ENCODE measurements at regions not wholly inside any gene's neighbourhood (a gene's known extent, or its start where the extent isn't known, plus 50 kb on each side); places are given as distances from the start of the nearest gene placed in this dataset.

- TF ChIP-seq, protein P1, sequence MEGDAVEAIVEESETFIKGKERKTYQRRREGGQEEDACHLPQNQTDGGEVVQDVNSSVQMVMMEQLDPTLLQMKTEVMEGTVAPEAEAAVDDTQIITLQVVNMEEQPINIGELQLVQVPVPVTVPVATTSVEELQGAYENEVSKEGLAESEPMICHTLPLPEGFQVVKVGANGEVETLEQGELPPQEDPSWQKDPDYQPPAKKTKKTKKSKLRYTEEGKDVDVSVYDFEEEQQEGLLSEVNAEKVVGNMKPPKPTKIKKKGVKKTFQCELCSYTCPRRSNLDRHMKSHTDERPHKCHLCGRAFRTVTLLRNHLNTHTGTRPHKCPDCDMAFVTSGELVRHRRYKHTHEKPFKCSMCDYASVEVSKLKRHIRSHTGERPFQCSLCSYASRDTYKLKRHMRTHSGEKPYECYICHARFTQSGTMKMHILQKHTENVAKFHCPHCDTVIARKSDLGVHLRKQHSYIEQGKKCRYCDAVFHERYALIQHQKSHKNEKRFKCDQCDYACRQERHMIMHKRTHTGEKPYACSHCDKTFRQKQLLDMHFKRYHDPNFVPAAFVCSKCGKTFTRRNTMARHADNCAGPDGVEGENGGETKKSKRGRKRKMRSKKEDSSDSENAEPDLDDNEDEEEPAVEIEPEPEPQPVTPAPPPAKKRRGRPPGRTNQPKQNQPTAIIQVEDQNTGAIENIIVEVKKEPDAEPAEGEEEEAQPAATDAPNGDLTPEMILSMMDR (conservative IDR thresholded peaks at IDR 0.05 in 1 of 2, IDR thresholded peaks at IDR 0.05 in 1 of 2; ENCODE audit: low read depth in 1 of 2, low read length in 2 of 2): no peak
- no peak for TF ChIP-seq EZH2 (IDR thresholded peaks at IDR 0.05; ENCODE audit: low read length, missing control alignments)
Observed at GRCh38 chr17:77563439-77564102, 394.9 kb upstream of the TNRC6C start.
